Karpas-422 (cell line): ENCODE measurements at regions not wholly inside any gene's neighbourhood (a gene's known extent, or its start where the extent isn't known, plus 50 kb on each side); places are given as distances from the start of the nearest gene placed in this dataset.

Experiments
- DNase-seq: peaks from one replicate; pipeline ENCODE4 v3.0.0-alpha.2; 2015
- H2AFZ ChIP-seq: fragments of 200-600 bp; sonication (generic); 2 replicates; pipeline ENCODE4 v1.6.1; 2014; ENCODE audit warnings: antibody characterized with exemption, low read length, mixed read lengths
- H3K27ac ChIP-seq: fragments of 200-600 bp; sonication (generic); 2 replicates; pipeline ENCODE4 v1.5.1; 2014; ENCODE audit warnings: mild to moderate bottlenecking, low read length, moderate library complexity
- H3K27me3 ChIP-seq: fragments of 200-600 bp; sonication (generic); 2 replicates; pipeline ENCODE4 v1.6.1; 2014; ENCODE audit warnings: low read length, mixed read lengths
- H3K36me3 ChIP-seq: fragments of 200-600 bp; sonication (generic); 2 replicates; pipeline ENCODE4 v1.6.1; 2014; ENCODE audit warnings: low read length, mixed read lengths; ENCODE audit not compliant: insufficient read depth
- H3K4me1 ChIP-seq: fragments of 200-600 bp; sonication (generic); 2 replicates; pipeline ENCODE4 v1.6.1; 2014; ENCODE audit warnings: mild to moderate bottlenecking, low read length, mixed read lengths
- H3K4me2 ChIP-seq: fragments of 200-600 bp; sonication (generic); 2 replicates; pipeline ENCODE4 v1.6.1; 2014; ENCODE audit warnings: low read length, low read depth, mild to moderate bottlenecking; ENCODE audit not compliant: poor library complexity, severe bottlenecking
- H3K4me3 ChIP-seq: fragments of 200-600 bp; sonication (generic); 2 replicates; pipeline ENCODE4 v1.5.1; 2014; ENCODE audit warnings: mild to moderate bottlenecking, antibody characterized with exemption, low read length, mixed read lengths
- H3K79me2 ChIP-seq: fragments of 200-600 bp; sonication (generic); 2 replicates; pipeline ENCODE4 v1.6.1; 2014; ENCODE audit warnings: mild to moderate bottlenecking, low read length, mixed read lengths
- H3K9ac ChIP-seq: fragments of 200-600 bp; sonication (generic); 2 replicates; pipeline ENCODE4 v1.6.0; 2014; ENCODE audit warnings: low read length
- H3K9me2 ChIP-seq: fragments of 200-600 bp; sonication (generic), shearing (Covaris generic); replicated peaks from 2 replicates; pipeline ENCODE4 v1.6.0; 2014; ENCODE audit warnings: mild to moderate bottlenecking, low read length, moderate library complexity; ENCODE audit not compliant: insufficient read depth
- H3K9me3 ChIP-seq: fragments of 300-700, 200-600 bp; sonication (generic); 2 replicates; pipeline ENCODE4 v1.6.1; 2014; ENCODE audit warnings: low read length, mixed read lengths
- H4K20me1 ChIP-seq: fragments of 200-600 bp; sonication (generic); 2 replicates; pipeline ENCODE4 v1.6.1; 2014; ENCODE audit warnings: mild to moderate bottlenecking, antibody characterized with exemption, low read length, low read depth; ENCODE audit not compliant: insufficient read depth

- Histone ChIP-seq H4K20me1 (no peaks in the 10 kb centered on the region), H3K4me3 (no peak overlapping the region), H3K27me3 (no peaks in the 10 kb centered on the region), H3K4me1 (no peaks in the 10 kb centered on the region), H3K27ac (no peak overlapping the region), H3K9me3 (no peaks in the 10 kb centered on the region), H3K9me2 (no peaks in the 10 kb centered on the region), H2AFZ (no peak overlapping the region), H3K79me2 (no peaks in the 10 kb centered on the region), H3K9ac (no peak overlapping the region), H3K4me2 (no peak overlapping the region), H3K36me3 (no peaks in the 10 kb centered on the region)
- no peak for DNase-seq
Observed at GRCh38 chr4:17309567-17310268, 202.2 kb downstream of the QDPR start.

GRCh38 chr4:17301869-17302268, 210.0 kb downstream of the QDPR start:
- no peaks in the 10 kb centered on the region for H3K9me2 ChIP-seq
- no peak overlapping the region for H3K4me3 ChIP-seq
- H3K9me3 ChIP-seq = no peaks in the 10 kb centered on the region
- H3K79me2 ChIP-seq = no peaks in the 10 kb centered on the region
- no peaks in the 10 kb centered on the region for H3K36me3 ChIP-seq
- no peaks in the 10 kb centered on the region for H3K27me3 ChIP-seq
- no peak overlapping the region for H3K27ac ChIP-seq
- no peaks in the 10 kb centered on the region for H3K4me1 ChIP-seq
- no peak overlapping the region for H3K9ac ChIP-seq
- H3K4me2 ChIP-seq = no peak overlapping the region
- H2AFZ ChIP-seq = no peak overlapping the region
- H4K20me1 ChIP-seq = no peaks in the 10 kb centered on the region
- DNase-seq = no peak

- no peak overlapping the region for H3K4me3 ChIP-seq
- no peak overlapping the region for H3K9ac ChIP-seq
- H3K4me2 ChIP-seq = no peak overlapping the region
- no peaks in the 10 kb centered on the region for H3K79me2 ChIP-seq
- no peaks in the 10 kb centered on the region for H3K4me1 ChIP-seq
- no peaks in the 10 kb centered on the region for H3K9me2 ChIP-seq
- no peaks in the 10 kb centered on the region for H4K20me1 ChIP-seq
- no peak overlapping the region for H2AFZ ChIP-seq
- no peaks in the 10 kb centered on the region for H3K27me3 ChIP-seq
- H3K27ac ChIP-seq = no peak overlapping the region
- DNase-seq = peak; percentile 26
- no peaks in the 10 kb centered on the region for H3K9me3 ChIP-seq
- no peaks in the 10 kb centered on the region for H3K36me3 ChIP-seq
Observed at GRCh38 chr4:17301266-17301665, 210.6 kb downstream of the QDPR start.

GRCh38 chr4:17296921-17297890, 214.7 kb downstream of the QDPR start:
- Histone ChIP-seq H3K9ac (no peak overlapping the region), H2AFZ (no peak overlapping the region), H4K20me1 (no peaks in the 10 kb centered on the region), H3K9me3 (no peaks in the 10 kb centered on the region), H3K4me1 (no peaks in the 10 kb centered on the region), H3K36me3 (no peaks in the 10 kb centered on the region), H3K27ac (no peak overlapping the region), H3K4me2 (no peak overlapping the region), H3K27me3 (no peaks in the 10 kb centered on the region), H3K9me2 (no peaks in the 10 kb centered on the region), H3K4me3 (no peak overlapping the region), H3K79me2 (no peaks in the 10 kb centered on the region)
- DNase-seq = peak; percentile 15

GRCh38 chr4:17293901-17294300, 218.0 kb downstream of the QDPR start:
- Histone ChIP-seq H3K4me2 (no peak overlapping the region), H3K79me2 (no peaks in the 10 kb centered on the region), H3K4me1 (no peaks in the 10 kb centered on the region), H3K27me3 (no peaks in the 10 kb centered on the region), H3K9me2 (no peaks in the 10 kb centered on the region), H3K27ac (no peak overlapping the region), H3K4me3 (no peak overlapping the region), H3K9ac (no peak overlapping the region), H3K9me3 (no peaks in the 10 kb centered on the region), H2AFZ (no peak overlapping the region), H3K36me3 (no peaks in the 10 kb centered on the region), H4K20me1 (no peaks in the 10 kb centered on the region)
- peak; percentile 4 for DNase-seq

- Histone ChIP-seq H3K4me3 (no peak overlapping the region), H3K4me1 (no peaks in the 10 kb centered on the region), H4K20me1 (no peaks in the 10 kb centered on the region), H3K4me2 (no peak overlapping the region), H3K27me3 (no peaks in the 10 kb centered on the region), H3K9ac (no peak overlapping the region), H2AFZ (no peak overlapping the region), H3K36me3 (no peaks in the 10 kb centered on the region), H3K9me3 (no peaks in the 10 kb centered on the region), H3K9me2 (no peaks in the 10 kb centered on the region), H3K79me2 (no peaks in the 10 kb centered on the region), H3K27ac (no peak overlapping the region)
- no peak for DNase-seq
Observed at GRCh38 chr4:17288151-17288550, 223.7 kb downstream of the QDPR start.

- Histone ChIP-seq H2AFZ (no peak overlapping the region), H3K9ac (no peak overlapping the region), H3K79me2 (no peaks in the 10 kb centered on the region), H3K36me3 (no peaks in the 10 kb centered on the region), H3K9me2 (no peaks in the 10 kb centered on the region), H3K4me2 (no peak overlapping the region), H3K27me3 (no peaks in the 10 kb centered on the region), H3K4me1 (no peaks in the 10 kb centered on the region), H3K9me3 (no peaks in the 10 kb centered on the region), H3K27ac (no peak overlapping the region), H4K20me1 (no peaks in the 10 kb centered on the region), H3K4me3 (no peak overlapping the region)
- DNase-seq = no peak
Observed at GRCh38 chr4:17286752-17287460, 225.0 kb downstream of the QDPR start.

- no peaks in the 10 kb centered on the region for H3K79me2 ChIP-seq
- no peaks in the 10 kb centered on the region for H3K9me3 ChIP-seq
- H3K27me3 ChIP-seq = no peaks in the 10 kb centered on the region
- no peaks in the 10 kb centered on the region for H3K4me1 ChIP-seq
- no peaks in the 10 kb centered on the region for H3K9me2 ChIP-seq
- H3K4me2 ChIP-seq = no peak overlapping the region
- H3K9ac ChIP-seq = no peak overlapping the region
- no peak for DNase-seq
- no peaks in the 10 kb centered on the region for H4K20me1 ChIP-seq
- H3K36me3 ChIP-seq = no peaks in the 10 kb centered on the region
- no peak overlapping the region for H3K27ac ChIP-seq
- H3K4me3 ChIP-seq = no peak overlapping the region
- H2AFZ ChIP-seq = no peak overlapping the region
Observed at GRCh38 chr4:17285747-17286146, 226.1 kb downstream of the QDPR start.
